ENCODE measurements at regions not wholly inside any gene's neighbourhood (a gene's known extent, or its start where the extent isn't known, plus 50 kb on each side); places are given as distances from the start of the nearest gene placed in this dataset.

DNA sequence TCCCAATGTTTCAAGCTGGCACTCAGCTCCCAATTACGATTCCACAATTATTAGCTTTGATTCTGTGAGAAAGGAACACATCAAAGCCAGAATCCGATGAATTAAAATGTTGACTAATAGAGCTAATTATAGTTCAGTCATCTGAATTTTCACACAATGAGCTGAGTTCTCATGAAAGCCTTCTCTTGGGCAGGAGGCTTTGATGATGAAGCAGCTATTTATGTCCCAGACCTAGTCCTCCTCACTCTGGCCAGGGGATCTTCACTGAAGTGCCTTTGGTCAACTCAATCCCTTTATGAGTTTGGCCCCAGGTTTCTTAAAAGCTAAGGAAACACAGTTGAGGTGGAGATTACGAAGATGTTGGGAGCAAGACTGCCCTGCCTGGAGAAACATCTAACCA is 74.7 kb upstream of the PPM1B start:
- no peak for TF ChIP-seq POLR2AphosphoS5 (IDR thresholded peaks at IDR 0.05; ENCODE audit: borderline replicate concordance, low read depth, low read length)
- no peak for TF ChIP-seq FOXP2 (optimal IDR thresholded peaks at IDR 0.05; ENCODE audit: control extremely low read depth, extremely low read length, insufficient read depth)
- TF ChIP-seq EZH2 (IDR thresholded peaks at IDR 0.05), result no peak
- no peak overlapping the region for H3K27ac ChIP-seq
- no peak overlapping the region for H3K4me3 ChIP-seq
- no peaks in the 10 kb centered on the region for H3K9me3 ChIP-seq (ENCODE audit: low read depth, low read length)
- H3K36me3 ChIP-seq (ENCODE audit: insufficient read depth, low read length), result no peaks in the 10 kb centered on the region
- H3K9ac ChIP-seq (ENCODE audit: insufficient read length), result no peak overlapping the region
- DNase-seq (ENCODE audit: low read depth, low spot score), result no peak

DNA sequence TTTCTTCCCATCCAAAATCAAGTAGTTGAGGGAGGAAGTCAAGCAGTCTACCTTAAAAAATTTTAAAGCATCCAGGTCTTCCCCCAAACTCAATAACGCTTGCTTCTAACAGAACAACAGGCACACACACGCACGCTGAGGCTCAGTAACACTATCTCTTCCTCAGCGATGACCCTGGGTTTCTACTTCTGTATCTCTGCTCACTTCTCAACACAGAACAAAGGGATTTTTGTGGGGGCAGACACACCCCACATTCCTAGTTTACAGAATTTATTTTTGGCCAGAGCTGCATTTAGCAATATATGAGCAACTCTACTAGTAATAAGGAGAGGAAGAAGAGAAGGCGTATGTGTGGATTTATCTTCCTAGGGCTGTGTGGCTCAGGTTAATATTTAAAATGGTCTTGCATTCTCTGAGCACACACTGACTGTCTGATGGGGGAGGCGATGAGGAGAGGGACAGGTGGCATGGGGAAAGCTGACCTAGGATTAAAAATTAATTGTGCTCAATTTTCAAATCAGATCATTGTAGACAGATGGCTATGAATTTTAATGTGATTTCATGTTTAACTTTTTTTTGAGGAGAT is 71.3 kb upstream of the PPM1B start:
- no peaks in the 10 kb centered on the region for H3K36me3 ChIP-seq (ENCODE audit: insufficient read depth, low read length)
- DNase-seq (ENCODE audit: low read depth, low spot score), result no peak
- H3K9me3 ChIP-seq (ENCODE audit: low read depth, low read length), result no peaks in the 10 kb centered on the region
- TF ChIP-seq EZH2 (IDR thresholded peaks at IDR 0.05), result no peak
- TF ChIP-seq FOXP2 (optimal IDR thresholded peaks at IDR 0.05; ENCODE audit: control extremely low read depth, extremely low read length, insufficient read depth), result no peak
- TF ChIP-seq POLR2AphosphoS5 (IDR thresholded peaks at IDR 0.05; ENCODE audit: borderline replicate concordance, low read depth, low read length), result no peak
- no peak overlapping the region for H3K27ac ChIP-seq
- H3K4me3 ChIP-seq, result no peak overlapping the region
- no peak overlapping the region for H3K9ac ChIP-seq (ENCODE audit: insufficient read length)

DNA sequence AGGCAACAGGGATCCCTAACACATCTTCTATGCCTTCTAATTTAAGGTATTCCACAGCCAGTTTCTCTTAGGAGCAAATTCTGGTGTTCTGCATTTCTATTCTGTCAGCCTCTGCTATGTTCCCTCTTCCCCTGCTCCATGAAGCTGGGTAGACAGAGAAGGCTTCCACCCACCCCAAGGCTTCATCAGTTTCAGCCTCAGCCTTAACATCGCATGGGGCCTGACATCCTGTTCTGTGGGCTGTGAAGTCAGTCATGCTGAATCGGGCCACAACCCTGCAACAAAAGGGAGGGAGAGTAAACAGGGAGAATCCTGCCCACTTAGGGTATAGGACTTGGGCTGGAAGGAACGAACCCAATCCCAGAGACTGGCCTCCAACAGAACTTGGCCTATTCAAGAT is 70.6 kb upstream of the PPM1B start:
- TF ChIP-seq EZH2 (IDR thresholded peaks at IDR 0.05), result no peak
- no peak for TF ChIP-seq POLR2AphosphoS5 (IDR thresholded peaks at IDR 0.05; ENCODE audit: borderline replicate concordance, low read depth, low read length)
- TF ChIP-seq FOXP2 (optimal IDR thresholded peaks at IDR 0.05; ENCODE audit: control extremely low read depth, extremely low read length, insufficient read depth), result no peak
- no peak overlapping the region for H3K4me3 ChIP-seq
- H3K9ac ChIP-seq (ENCODE audit: insufficient read length), result no peak overlapping the region

DNA sequence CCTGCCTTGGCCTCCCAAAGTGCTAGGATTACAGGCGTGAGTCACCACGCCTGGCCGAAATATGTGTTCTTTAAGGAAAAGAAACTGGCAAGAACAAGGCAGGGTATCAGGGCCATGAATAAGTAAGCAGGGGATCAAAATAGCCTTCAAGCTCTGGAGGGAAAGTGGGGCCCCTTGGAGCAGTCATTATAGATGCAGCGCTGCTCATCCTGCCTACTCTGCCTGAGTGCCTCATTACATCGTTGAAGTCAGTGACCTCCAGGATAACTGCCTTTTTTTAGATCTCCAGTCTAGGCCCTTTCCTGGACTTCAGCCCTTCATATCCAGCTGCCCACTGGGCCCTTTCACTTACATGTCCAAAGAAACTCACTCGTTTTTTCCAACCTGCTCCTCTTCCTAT is 69.8 kb upstream of the PPM1B start:
- no peak overlapping the region for H3K4me3 ChIP-seq
- no peak overlapping the region for H3K27ac ChIP-seq
- DNase-seq (ENCODE audit: low read depth, low spot score), result no peak
- no peak overlapping the region for H3K9ac ChIP-seq (ENCODE audit: insufficient read length)
- H3K9me3 ChIP-seq (ENCODE audit: low read depth, low read length), result no peaks in the 10 kb centered on the region
- no peak for TF ChIP-seq POLR2AphosphoS5 (IDR thresholded peaks at IDR 0.05; ENCODE audit: borderline replicate concordance, low read depth, low read length)
- TF ChIP-seq EZH2 (IDR thresholded peaks at IDR 0.05), result no peak
- TF ChIP-seq FOXP2 (optimal IDR thresholded peaks at IDR 0.05; ENCODE audit: control extremely low read depth, extremely low read length, insufficient read depth), result no peak
- no peaks in the 10 kb centered on the region for H3K36me3 ChIP-seq (ENCODE audit: insufficient read depth, low read length)

More for the DNA sequence above, 70.6 kb upstream of the PPM1B start:
- no peak overlapping the region for H3K27ac ChIP-seq
- no peak for DNase-seq (ENCODE audit: low read depth, low spot score)
- no peaks in the 10 kb centered on the region for H3K9me3 ChIP-seq (ENCODE audit: low read depth, low read length)
- H3K36me3 ChIP-seq (ENCODE audit: insufficient read depth, low read length), result no peaks in the 10 kb centered on the region

DNA sequence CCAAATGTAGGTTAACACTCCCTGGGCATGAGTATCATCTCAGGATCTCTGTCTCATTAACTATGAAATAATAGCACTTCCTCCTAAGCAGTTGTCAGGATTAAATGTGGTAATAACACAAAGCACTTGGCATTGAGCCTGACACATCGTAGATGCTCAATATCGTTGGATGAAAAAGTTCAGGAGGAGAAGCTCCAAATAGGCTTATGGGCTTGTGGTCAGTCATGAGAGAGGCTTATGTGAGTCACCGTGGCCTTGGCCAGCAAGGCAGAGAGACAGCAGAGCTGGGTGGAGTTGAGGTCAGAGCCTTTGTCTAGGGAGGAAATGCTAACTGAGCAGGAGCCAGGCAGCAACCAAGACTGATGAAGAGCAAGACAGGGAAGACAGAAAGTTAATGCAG is 68.3 kb upstream of the PPM1B start:
- Histone ChIP-seq H3K27ac (no peak overlapping the region), H3K36me3 (ENCODE audit: insufficient read depth, low read length) (no peaks in the 10 kb centered on the region), H3K9me3 (ENCODE audit: low read depth, low read length) (no peaks in the 10 kb centered on the region), H3K4me3 (no peak overlapping the region), H3K9ac (ENCODE audit: insufficient read length) (no peak overlapping the region)
- DNase-seq (ENCODE audit: low read depth, low spot score), result no peak
- TF ChIP-seq POLR2AphosphoS5 (IDR thresholded peaks at IDR 0.05; ENCODE audit: borderline replicate concordance, low read depth, low read length) (no peak), EZH2 (IDR thresholded peaks at IDR 0.05) (no peak), FOXP2 (optimal IDR thresholded peaks at IDR 0.05; ENCODE audit: control extremely low read depth, extremely low read length, insufficient read depth) (no peak)

DNA sequence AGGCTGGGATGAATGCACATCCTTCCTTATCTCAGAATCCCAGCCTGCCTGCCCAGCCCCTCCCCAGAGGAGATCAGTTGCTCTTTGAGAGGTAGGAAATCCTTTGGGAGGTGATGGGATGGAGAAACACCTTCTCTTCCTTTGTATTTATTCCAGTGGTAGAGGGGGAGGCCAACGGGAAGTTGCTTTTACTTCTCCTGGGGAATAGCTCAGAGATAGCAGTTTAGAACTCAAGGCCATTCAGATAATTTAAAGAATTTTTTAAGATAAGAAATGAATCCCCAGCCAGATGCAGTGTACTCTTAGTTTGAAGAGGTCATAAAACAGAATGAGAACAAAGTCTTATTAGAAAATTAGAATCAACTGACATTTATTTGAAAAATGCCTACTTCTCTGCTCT is 67.4 kb upstream of the PPM1B start:
- DNase-seq (ENCODE audit: low read depth, low spot score), result no peak
- H3K9ac ChIP-seq (ENCODE audit: insufficient read length), result no peak overlapping the region
- TF ChIP-seq POLR2AphosphoS5 (IDR thresholded peaks at IDR 0.05; ENCODE audit: borderline replicate concordance, low read depth, low read length), result no peak
- TF ChIP-seq FOXP2 (optimal IDR thresholded peaks at IDR 0.05; ENCODE audit: control extremely low read depth, extremely low read length, insufficient read depth), result no peak
- no peak for TF ChIP-seq EZH2 (IDR thresholded peaks at IDR 0.05)
- no peak overlapping the region for H3K4me3 ChIP-seq
- H3K9me3 ChIP-seq (ENCODE audit: low read depth, low read length), result no peaks in the 10 kb centered on the region
- no peak overlapping the region for H3K27ac ChIP-seq
- H3K36me3 ChIP-seq (ENCODE audit: insufficient read depth, low read length), result no peaks in the 10 kb centered on the region

DNA sequence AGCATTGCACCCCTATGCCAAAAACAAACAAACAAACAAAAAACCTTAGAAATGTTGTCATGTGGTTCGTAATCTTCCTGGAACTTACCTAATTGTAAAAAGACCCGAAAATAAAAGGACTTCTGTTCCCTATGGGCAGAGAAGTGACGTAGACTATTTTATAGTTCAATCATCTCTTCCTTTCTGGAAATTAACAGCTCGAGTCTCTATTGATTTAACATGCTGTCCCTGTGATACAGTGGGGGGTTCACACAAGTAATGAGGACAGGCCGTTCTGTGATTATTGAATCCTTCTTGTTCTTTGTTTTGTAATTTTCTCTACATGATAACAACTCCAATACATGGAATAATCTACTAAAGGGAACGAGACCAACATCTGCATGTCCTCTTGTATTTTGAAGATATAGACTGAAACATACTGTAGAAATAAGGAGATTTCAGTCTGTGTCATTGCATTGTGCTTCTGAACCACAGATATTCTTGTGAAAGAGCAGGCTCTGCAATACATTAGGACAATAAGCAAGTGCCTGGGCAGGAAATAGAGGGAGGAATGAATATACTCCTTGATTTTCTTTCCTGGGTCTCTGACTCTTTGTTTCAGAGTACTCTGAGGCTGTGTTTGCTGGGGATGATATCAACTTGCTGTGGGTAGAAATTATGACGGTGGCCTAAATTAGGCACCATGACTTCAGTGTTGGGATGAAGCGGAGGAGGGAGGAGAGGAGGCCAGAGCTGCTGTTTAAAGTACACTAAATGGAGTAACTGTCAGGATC is 65.7 kb upstream of the PPM1B start:
- no peak for DNase-seq (ENCODE audit: low read depth, low spot score)
- H3K9ac ChIP-seq (ENCODE audit: insufficient read length), result no peak overlapping the region
- no peak overlapping the region for H3K4me3 ChIP-seq
- no peaks in the 10 kb centered on the region for H3K36me3 ChIP-seq (ENCODE audit: insufficient read depth, low read length)
- TF ChIP-seq EZH2 (IDR thresholded peaks at IDR 0.05) (no peak), FOXP2 (optimal IDR thresholded peaks at IDR 0.05; ENCODE audit: control extremely low read depth, extremely low read length, insufficient read depth) (no peak), POLR2AphosphoS5 (IDR thresholded peaks at IDR 0.05; ENCODE audit: borderline replicate concordance, low read depth, low read length) (no peak)
- no peak overlapping the region for H3K27ac ChIP-seq
- H3K9me3 ChIP-seq (ENCODE audit: low read depth, low read length), result no peaks in the 10 kb centered on the region

DNA sequence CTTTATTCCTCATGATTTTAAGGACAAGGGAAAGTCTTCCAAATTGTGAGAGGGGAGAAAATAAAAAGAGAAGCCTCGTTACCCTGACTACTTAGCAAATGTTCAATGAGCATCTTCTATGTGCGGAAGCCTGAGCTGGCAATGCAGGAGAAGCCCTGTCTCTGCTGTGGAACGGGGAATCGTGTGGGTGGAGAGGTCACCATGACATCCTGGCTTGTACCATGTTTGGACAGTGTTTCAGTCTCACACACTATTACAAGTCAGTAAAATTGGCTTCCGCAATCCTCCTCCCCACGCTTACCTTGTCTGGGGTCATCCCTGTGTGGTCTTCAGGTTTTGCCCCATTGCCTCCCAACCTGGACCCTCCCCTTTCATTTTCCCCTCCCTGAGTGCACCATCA is 65.0 kb upstream of the PPM1B start:
- no peak overlapping the region for H3K9ac ChIP-seq (ENCODE audit: insufficient read length)
- TF ChIP-seq FOXP2 (optimal IDR thresholded peaks at IDR 0.05; ENCODE audit: control extremely low read depth, extremely low read length, insufficient read depth), result no peak
- no peak for DNase-seq (ENCODE audit: low read depth, low spot score)

More for the DNA sequence above, 65.0 kb upstream of the PPM1B start:
- H3K4me3 ChIP-seq, result no peak overlapping the region
- H3K36me3 ChIP-seq (ENCODE audit: insufficient read depth, low read length), result no peaks in the 10 kb centered on the region
- H3K27ac ChIP-seq, result no peak overlapping the region
- no peaks in the 10 kb centered on the region for H3K9me3 ChIP-seq (ENCODE audit: low read depth, low read length)
